ENCODE measurements at regions not wholly inside any gene's neighbourhood (a gene's known extent, or its start where the extent isn't known, plus 50 kb on each side); places are given as distances from the start of the nearest gene placed in this dataset.

GRCh38 chr20:63105211-63106107 is 98.7 kb upstream of the BHLHE23 start:
- peak overlapping the region in 1 of 4 donors; percentile 68 for H3K27ac ChIP-seq
- peaks cover 0 to 18% (median 6%) of the 10 kb centered on the region in 4 donors for H3K4me1 ChIP-seq
- H3K36me3 ChIP-seq, result no peaks in the 10 kb centered on the region
- no peaks in the 10 kb centered on the region for H3K9me3 ChIP-seq
- DNase-seq, result no peak
- in situ Hi-C loops (cut with MboI; ENCODE audit: low pct_ligation_motif_present in 1 of 4, low pct_unique_long_range_greater_than_20kb in 1 of 4, low sequenced_read_pairs in 3 of 4) (no loop called here), intact Hi-C loops (cut with DNase I; ENCODE audit: low total_unique reads) (no loop called here)
- H3K4me3 ChIP-seq, result no peak overlapping the region
- WGBS, 2 donors (ENCODE audit: low coverage in 1 of 2), result 74% methylated on average over 31 of the region's 32 CpGs; no CpG with 5 or more reads in 1 of the 2 donors
- H3K27me3 ChIP-seq, result peaks cover 7% of the 10 kb centered on the region
- TF ChIP-seq EP300 (IDR thresholded peaks at IDR 0.05; ENCODE audit: low read depth), result no peak
- no peak for TF ChIP-seq POLR2A (IDR thresholded peaks at IDR 0.05)
- TF ChIP-seq POLR2AphosphoS5 (IDR thresholded peaks at IDR 0.05), result no peak
- TF ChIP-seq CTCF (IDR thresholded peaks at IDR 0.05), result no peak

GRCh38 chr20:63104312-63105181 is 97.8 kb upstream of the BHLHE23 start:
- Histone ChIP-seq H3K27ac (no peak overlapping the region), H3K9me3 (no peaks in the 10 kb centered on the region), H3K4me3 (no peak overlapping the region), H3K4me1 (peaks cover 0 to 18% (median 6%) of the 10 kb centered on the region in 4 donors), H3K27me3 (peaks cover 16% of the 10 kb centered on the region), H3K36me3 (no peaks in the 10 kb centered on the region)
- DNase-seq, result no peak
- TF ChIP-seq CTCF (IDR thresholded peaks at IDR 0.05), result no peak
- no peak for TF ChIP-seq EP300 (IDR thresholded peaks at IDR 0.05; ENCODE audit: low read depth)
- TF ChIP-seq POLR2A (IDR thresholded peaks at IDR 0.05), result no peak
- no peak for TF ChIP-seq POLR2AphosphoS5 (IDR thresholded peaks at IDR 0.05)
- intact Hi-C loops (cut with DNase I; ENCODE audit: low total_unique reads), result no loop called here
- 60 to 79% methylated on average over 2 to 18 of the region's 19 CpGs for WGBS, 2 donors (ENCODE audit: low coverage in 1 of 2)
- in situ Hi-C loops (cut with MboI; ENCODE audit: low pct_ligation_motif_present in 1 of 4, low pct_unique_long_range_greater_than_20kb in 1 of 4, low sequenced_read_pairs in 3 of 4), result no loop called here

GRCh38 chr20:63103402-63104311 is 96.9 kb upstream of the BHLHE23 start:
- no peaks in the 10 kb centered on the region for H3K9me3 ChIP-seq
- H3K27ac ChIP-seq, result no peak overlapping the region
- H3K36me3 ChIP-seq, result no peaks in the 10 kb centered on the region
- WGBS, 2 donors (ENCODE audit: low coverage in 1 of 2), result 61% methylated on average over 15 of the region's 21 CpGs; no CpG with 5 or more reads in 1 of the 2 donors
- intact Hi-C loops (cut with DNase I; ENCODE audit: low total_unique reads), result no loop called here
- peaks cover 20% of the 10 kb centered on the region for H3K27me3 ChIP-seq
- no peak for DNase-seq
- in situ Hi-C loops (cut with MboI; ENCODE audit: low pct_ligation_motif_present in 1 of 4, low pct_unique_long_range_greater_than_20kb in 1 of 4, low sequenced_read_pairs in 3 of 4), result no loop called here
- no peak for TF ChIP-seq EP300 (IDR thresholded peaks at IDR 0.05; ENCODE audit: low read depth)
- TF ChIP-seq POLR2A (IDR thresholded peaks at IDR 0.05), result no peak
- TF ChIP-seq POLR2AphosphoS5 (IDR thresholded peaks at IDR 0.05), result no peak
- TF ChIP-seq CTCF (IDR thresholded peaks at IDR 0.05), result no peak
- no peak overlapping the region for H3K4me3 ChIP-seq
- peaks cover 0 to 18% (median 6%) of the 10 kb centered on the region in 4 donors for H3K4me1 ChIP-seq
